CD8-positive, alpha-beta memory T cell (primary cell): ENCODE measurements at regions not wholly inside any gene's neighbourhood (a gene's known extent, or its start where the extent isn't known, plus 50 kb on each side); places are given as distances from the start of the nearest gene placed in this dataset.
A peak's percentile ranks its signal among the peaks of the same experiment; 100 is the strongest.
"Not testable (repeated sequence)": the region's sequence is repeated elsewhere in the genome, so short reads cannot be mapped to it uniquely, and the experiment has no call there.

Source experiments
- CTCF ChIA-PET: fragments of 350-600 bp; sonication (Branson Sonifier 250); formaldehyde crosslinking; loops from one replicate; lab custom pipeline; 2021; ENCODE audit warnings: antibody characterized with exemption; lab: Charles Lee
- POLR2A ChIA-PET: fragments of 350-600 bp; sonication (Branson Sonifier 250); formaldehyde crosslinking; loops from one replicate; lab custom pipeline; 2021; ENCODE audit warnings: antibody characterized with exemption; lab: Charles Lee
- DNase-seq, 5 donors: peaks; one replicate each; pipeline versions ENCODE4 v3.0.0 to v3.0.0-alpha.2; 2020 to 2022; ENCODE audit warnings: mixed read lengths in 1 of 5
- H3K27ac ChIP-seq: one replicate; pipeline ENCODE4 v1.7.0; 2013; ENCODE audit warnings: low read depth, mild to moderate bottlenecking, low read length, moderate library complexity
- H3K27me3 ChIP-seq: 2 replicates; pipeline ENCODE4 v1.7.0; 2013; ENCODE audit warnings: low read length, mild to moderate bottlenecking; ENCODE audit not compliant: insufficient read depth, poor library complexity, severe bottlenecking
- H3K36me3 ChIP-seq: 2 replicates; pipeline ENCODE4 v1.7.0; 2013; ENCODE audit warnings: mild to moderate bottlenecking, low read length, moderate library complexity; ENCODE audit not compliant: insufficient read depth
- H3K4me1 ChIP-seq: 2 replicates; pipeline ENCODE4 v1.7.0; 2013; ENCODE audit warnings: mild to moderate bottlenecking, low read length, moderate library complexity; ENCODE audit not compliant: insufficient read depth
- H3K4me3 ChIP-seq: 2 replicates; pipeline ENCODE4 v1.7.0; 2013; ENCODE audit warnings: mild to moderate bottlenecking, low read length
- H3K9me3 ChIP-seq: 2 replicates; pipeline ENCODE4 v1.7.0; 2013; ENCODE audit warnings: mild to moderate bottlenecking, low read length
- H3K27ac Mint-ChIP-seq, 8 donors: one replicate each; pipeline ENCODE4 v1.8.0; 2020 to 2021; ENCODE audit warnings: mixed read lengths in 8 of 8, mild to moderate bottlenecking in 6 of 8, inconsistent platforms in 3 of 8, moderate library complexity in 3 of 8
- H3K27me3 Mint-ChIP-seq, 2 donors: one replicate each; pipeline ENCODE4 v1.8.0; 2020 to 2021; ENCODE audit warnings: mixed read lengths in 2 of 2, mild to moderate bottlenecking in 1 of 2, moderate library complexity in 1 of 2
- H3K36me3 Mint-ChIP-seq, 3 donors: one replicate each; pipeline ENCODE4 v1.8.0; 2020 to 2021; ENCODE audit warnings: mixed read lengths in 3 of 3, inconsistent platforms in 1 of 3, mild to moderate bottlenecking in 1 of 3
- H3K4me1 Mint-ChIP-seq, 3 donors: one replicate each; pipeline ENCODE4 v1.8.0; 2020 to 2021; ENCODE audit warnings: mixed read lengths in 3 of 3, inconsistent platforms in 1 of 3, mild to moderate bottlenecking in 1 of 3
- H3K4me3 Mint-ChIP-seq, 7 donors: one replicate each; pipeline ENCODE4 v1.8.0; 2020 to 2021; ENCODE audit warnings: mixed read lengths in 7 of 7, mild to moderate bottlenecking in 6 of 7, moderate library complexity in 4 of 7, inconsistent platforms in 2 of 7
- H3K9me3 Mint-ChIP-seq, 5 donors: one replicate each; pipeline ENCODE4 v1.8.0; 2020 to 2022; ENCODE audit warnings: mixed read lengths in 5 of 5, mild to moderate bottlenecking in 3 of 5, moderate library complexity in 2 of 5, inconsistent platforms in 1 of 5

GRCh38 chr9:6135780-6136179, 79.8 kb upstream of the IL33 start:
- H3K36me3 ChIP-seq, H3K9me3 Mint-ChIP-seq, H3K27me3 Mint-ChIP-seq, POLR2A ChIA-PET, H3K36me3 Mint-ChIP-seq, DNase-seq, CTCF ChIA-PET, H3K9me3 ChIP-seq, H3K27ac ChIP-seq, H3K27me3 ChIP-seq, H3K4me3 ChIP-seq, H3K4me1 ChIP-seq: not testable (repeated sequence)
- H3K4me1 Mint-ChIP-seq: peaks cover 8 to 16% (median 9%) of the 10 kb centered on the region in 3 donors
- peak overlapping the region in 1 of 8 donors; percentile 74 for H3K27ac Mint-ChIP-seq
- peak overlapping the region in 1 of 7 donors; percentile 64 for H3K4me3 Mint-ChIP-seq

- H3K27ac Mint-ChIP-seq: no peak overlapping the region
- DNase-seq: no peak
- Histone ChIP-seq H3K36me3 (no peaks in the 10 kb centered on the region), H3K4me3 (no peak overlapping the region), H3K4me1 (no peaks in the 10 kb centered on the region), H3K9me3 (no peaks in the 10 kb centered on the region), H3K27ac (no peak overlapping the region), H3K27me3 (no peaks in the 10 kb centered on the region)
- POLR2A ChIA-PET: no interaction called here
- peaks cover 8 to 16% (median 9%) of the 10 kb centered on the region in 3 donors for H3K4me1 Mint-ChIP-seq
- no peak overlapping the region for H3K4me3 Mint-ChIP-seq
- H3K27me3 Mint-ChIP-seq: peaks cover 4 to 10% of the 10 kb centered on the region in 2 donors
- H3K36me3 Mint-ChIP-seq: no peaks in the 10 kb centered on the region
- H3K9me3 Mint-ChIP-seq: peaks cover 0 to 3% (median 0%) of the 10 kb centered on the region in 5 donors
- CTCF ChIA-PET: no interaction called here
Measured at GRCh38 chr9:6134661-6135180, 80.9 kb upstream of the IL33 start.

- CTCF ChIA-PET: no interaction called here
- H3K4me1 Mint-ChIP-seq: peaks cover 8 to 16% (median 9%) of the 10 kb centered on the region in 3 donors
Measured at GRCh38 chr9:6133346-6134063, 82.1 kb upstream of the IL33 start.

GRCh38 chr9:6132650-6133049, 83.0 kb upstream of the IL33 start:
- ChIA-PET CTCF (no interaction called here), POLR2A (no interaction called here)
- no peak overlapping the region for H3K27ac ChIP-seq
- Mint-ChIP-seq H3K4me3 (no peak overlapping the region), H3K27ac (peak overlapping the region in 1 of 8 donors; percentile 64), H3K27me3 (peaks cover 5 to 7% of the 10 kb centered on the region in 2 donors), H3K9me3 (peaks cover 0 to 2% (median 0%) of the 10 kb centered on the region in 5 donors), H3K4me1 (peaks cover 8 to 16% (median 9%) of the 10 kb centered on the region in 3 donors), H3K36me3 (peaks cover 0 to 3% (median 0%) of the 10 kb centered on the region in 3 donors)
- H3K36me3 ChIP-seq: no peaks in the 10 kb centered on the region
- no peaks in the 10 kb centered on the region for H3K4me1 ChIP-seq
- DNase-seq: no peak
- H3K9me3 ChIP-seq: no peaks in the 10 kb centered on the region
- no peak overlapping the region for H3K4me3 ChIP-seq
- H3K27me3 ChIP-seq: no peaks in the 10 kb centered on the region

More at GRCh38 chr9:6133346-6134063, 82.1 kb upstream of the IL33 start:
- H3K4me3 ChIP-seq: no peak overlapping the region
- H3K27ac ChIP-seq: no peak overlapping the region
- DNase-seq: no peak
- POLR2A ChIA-PET: no interaction called here
- peaks cover 0 to 3% (median 0%) of the 10 kb centered on the region in 5 donors for H3K9me3 Mint-ChIP-seq
- H3K27me3 ChIP-seq: no peaks in the 10 kb centered on the region
- H3K27ac Mint-ChIP-seq: peak overlapping the region in 3 of 8 donors; percentile 15 to 48 (median 43)
- H3K27me3 Mint-ChIP-seq: peaks cover 4 to 10% of the 10 kb centered on the region in 2 donors
- no peaks in the 10 kb centered on the region for H3K9me3 ChIP-seq
- H3K4me3 Mint-ChIP-seq: peak overlapping the region in 1 of 7 donors; percentile 1
- no peaks in the 10 kb centered on the region for H3K36me3 Mint-ChIP-seq
- no peaks in the 10 kb centered on the region for H3K4me1 ChIP-seq
- no peaks in the 10 kb centered on the region for H3K36me3 ChIP-seq

- Mint-ChIP-seq H3K4me1 (peaks cover 0 to 2% (median 0%) of the 10 kb centered on the region in 3 donors), H3K27ac (peak overlapping the region in 1 of 8 donors; percentile 20), H3K27me3 (peaks cover 3 to 17% of the 10 kb centered on the region in 2 donors), H3K9me3 (no peaks in the 10 kb centered on the region), H3K4me3 (no peak overlapping the region), H3K36me3 (peaks cover 0 to 3% (median 0%) of the 10 kb centered on the region in 3 donors)
- no peak overlapping the region for H3K4me3 ChIP-seq
- DNase-seq: no peak
- no peak overlapping the region for H3K27ac ChIP-seq
- ChIA-PET CTCF (no interaction called here), POLR2A (no interaction called here)
- H3K9me3 ChIP-seq: no peaks in the 10 kb centered on the region
- no peaks in the 10 kb centered on the region for H3K27me3 ChIP-seq
- no peaks in the 10 kb centered on the region for H3K36me3 ChIP-seq
- no peaks in the 10 kb centered on the region for H3K4me1 ChIP-seq
Measured at GRCh38 chr9:6128030-6128429, 87.6 kb upstream of the IL33 start.

- no peak overlapping the region for H3K4me3 Mint-ChIP-seq
- Histone ChIP-seq H3K9me3 (no peaks in the 10 kb centered on the region), H3K27me3 (no peaks in the 10 kb centered on the region), H3K36me3 (no peaks in the 10 kb centered on the region), H3K27ac (no peak overlapping the region), H3K4me3 (no peak overlapping the region), H3K4me1 (no peaks in the 10 kb centered on the region)
- DNase-seq: no peak
- ChIA-PET CTCF (no interaction called here), POLR2A (no interaction called here)
- H3K27ac Mint-ChIP-seq: no peak overlapping the region
- peaks cover 3 to 22% of the 10 kb centered on the region in 2 donors for H3K27me3 Mint-ChIP-seq
- peaks cover 0 to 3% (median 0%) of the 10 kb centered on the region in 3 donors for H3K36me3 Mint-ChIP-seq
- no peaks in the 10 kb centered on the region for H3K4me1 Mint-ChIP-seq
- H3K9me3 Mint-ChIP-seq: no peaks in the 10 kb centered on the region
Measured at GRCh38 chr9:6126377-6126776, 89.2 kb upstream of the IL33 start.

- H3K9me3 Mint-ChIP-seq: no peaks in the 10 kb centered on the region
- Histone ChIP-seq H3K27ac (no peak overlapping the region), H3K36me3 (no peaks in the 10 kb centered on the region), H3K4me3 (no peak overlapping the region), H3K4me1 (no peaks in the 10 kb centered on the region), H3K27me3 (no peaks in the 10 kb centered on the region), H3K9me3 (no peaks in the 10 kb centered on the region)
- peaks cover 4 to 33% of the 10 kb centered on the region in 2 donors for H3K27me3 Mint-ChIP-seq
- ChIA-PET POLR2A (no interaction called here), CTCF (no interaction called here)
- no peaks in the 10 kb centered on the region for H3K4me1 Mint-ChIP-seq
- peaks cover 0 to 3% (median 0%) of the 10 kb centered on the region in 3 donors for H3K36me3 Mint-ChIP-seq
- no peak overlapping the region for H3K4me3 Mint-ChIP-seq
- no peak overlapping the region for H3K27ac Mint-ChIP-seq
- no peak for DNase-seq
Measured at GRCh38 chr9:6123416-6123815, 92.2 kb upstream of the IL33 start.

GRCh38 chr9:6121707-6122106, 93.9 kb upstream of the IL33 start:
- Mint-ChIP-seq H3K36me3 (no peaks in the 10 kb centered on the region), H3K27ac (no peak overlapping the region), H3K27me3 (peaks cover 3 to 43% of the 10 kb centered on the region in 2 donors), H3K4me3 (no peak overlapping the region), H3K9me3 (no peaks in the 10 kb centered on the region), H3K4me1 (no peaks in the 10 kb centered on the region)
- Histone ChIP-seq H3K27ac (no peak overlapping the region), H3K9me3 (no peaks in the 10 kb centered on the region), H3K4me3 (no peak overlapping the region), H3K4me1 (no peaks in the 10 kb centered on the region), H3K36me3 (no peaks in the 10 kb centered on the region), H3K27me3 (no peaks in the 10 kb centered on the region)
- ChIA-PET POLR2A (no interaction called here), CTCF (no interaction called here)
- no peak for DNase-seq
